Erythroblast (primary cell): ENCODE measurements at regions not wholly inside any gene's neighbourhood (a gene's known extent, or its start where the extent isn't known, plus 50 kb on each side); places are given as distances from the start of the nearest gene placed in this dataset.

ENCODE experiments used
- GATA1 ChIP-seq: IDR thresholded peaks from 2 replicates; pipeline ENCODE4 v1.6.1; 2011; ENCODE audit warnings: low read depth, mild to moderate bottlenecking, control low read depth, low read length, moderate library complexity
- POLR2A ChIP-seq: IDR thresholded peaks from 2 replicates; pipeline ENCODE4 v1.6.1; 2011; ENCODE audit warnings: mild to moderate bottlenecking, low read length

DNA sequence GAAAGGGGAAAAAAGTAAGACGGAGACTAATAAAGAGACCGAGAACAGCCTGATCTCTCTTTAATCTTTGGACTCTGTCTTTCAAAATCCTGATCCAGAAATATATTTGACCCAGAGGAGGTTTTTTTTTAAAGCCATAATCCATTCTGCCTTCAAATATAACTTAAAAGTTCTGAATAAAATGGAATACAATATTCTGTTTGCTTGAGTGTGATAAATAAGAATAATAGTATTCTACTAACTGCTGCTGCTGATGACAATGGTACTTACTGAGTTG is 1196.0 kb downstream of the GALC start:
- no peak for TF ChIP-seq POLR2A
- TF ChIP-seq GATA1 = no peak
